KMS-11 (cell line): ENCODE measurements at regions not wholly inside any gene's neighbourhood (a gene's known extent, or its start where the extent isn't known, plus 50 kb on each side); places are given as distances from the start of the nearest gene placed in this dataset.

Experiments
- H2AFZ ChIP-seq: fragments of 200-600 bp; sonication (generic); 2 replicates; pipeline ENCODE4 v1.6.1; 2016; ENCODE audit warnings: antibody characterized with exemption, mixed run types, low read depth
- H3K27ac ChIP-seq: fragments of 200-600 bp; sonication (generic); 2 replicates; pipeline ENCODE4 v1.6.1; 2016; ENCODE audit warnings: mild to moderate bottlenecking, mixed run types
- H3K27me3 ChIP-seq: fragments of 200-600 bp; sonication (generic); 2 replicates; pipeline ENCODE4 v1.6.1; 2017; ENCODE audit warnings: mild to moderate bottlenecking, low read depth, mixed run types, moderate library complexity; ENCODE audit not compliant: insufficient read depth
- H3K36me3 ChIP-seq: fragments of 200-600 bp; sonication (generic); 2 replicates; pipeline ENCODE4 v1.6.1; 2017; ENCODE audit warnings: mild to moderate bottlenecking, mixed run types; ENCODE audit not compliant: insufficient read depth
- H3K4me1 ChIP-seq: fragments of 200-600 bp; sonication (generic); 2 replicates; pipeline ENCODE4 v1.6.1; 2016; ENCODE audit warnings: mild to moderate bottlenecking, low read depth, mixed run types; ENCODE audit not compliant: poor library complexity, severe bottlenecking
- H3K4me2 ChIP-seq: fragments of 200-600 bp; sonication (generic); 2 replicates; pipeline ENCODE4 v1.7.0; 2016; ENCODE audit warnings: mild to moderate bottlenecking, mixed run types
- H3K4me3 ChIP-seq: fragments of 200-600 bp; sonication (generic); IDR thresholded peaks from 2 replicates; pipeline ENCODE4 v1.6.1; 2017; ENCODE audit warnings: low read depth, low read length, mixed read lengths; ENCODE audit not compliant: insufficient read depth
- H3K79me2 ChIP-seq: fragments of 200-600 bp; sonication (generic); 2 replicates; pipeline ENCODE4 v1.6.1; 2016; ENCODE audit warnings: low read depth, mixed run types; ENCODE audit not compliant: insufficient read depth
- H3K9ac ChIP-seq: fragments of 200-600 bp; sonication (generic); 2 replicates; pipeline ENCODE4 v1.6.1; 2016; ENCODE audit warnings: mild to moderate bottlenecking, mixed run types
- H4K20me1 ChIP-seq: fragments of 200-600 bp; sonication (generic); 2 replicates; pipeline ENCODE4 v1.6.1; 2016; ENCODE audit warnings: mild to moderate bottlenecking, mixed run types; ENCODE audit not compliant: insufficient read depth
- CTCF ChIP-seq: fragments of 200-600 bp; sonication (generic); conservative IDR thresholded peaks from 2 replicates; pipeline ENCODE4 v1.6.1; 2017; ENCODE audit warnings: low read depth, mild to moderate bottlenecking, antibody characterized with exemption, low read length, moderate library complexity, mixed read lengths

- no peak overlapping the region for H3K9ac ChIP-seq
- H3K36me3 ChIP-seq, result no peaks in the 10 kb centered on the region
- H3K79me2 ChIP-seq, result no peaks in the 10 kb centered on the region
- no peaks in the 10 kb centered on the region for H3K27me3 ChIP-seq
- TF ChIP-seq CTCF, result no peak
- no peaks in the 10 kb centered on the region for H3K4me1 ChIP-seq
- H3K27ac ChIP-seq, result no peak overlapping the region
- H3K4me2 ChIP-seq, result no peak overlapping the region
- H4K20me1 ChIP-seq, result no peaks in the 10 kb centered on the region
- H2AFZ ChIP-seq, result no peak overlapping the region
- no peak overlapping the region for H3K4me3 ChIP-seq
These were observed 1060.7 kb downstream of the EFNA5 start for GRCh38 chr5:106610041-106610440.

GRCh38 chr5:106601620-106602019 is 1069.1 kb downstream of the EFNA5 start:
- H3K4me1 ChIP-seq, result no peaks in the 10 kb centered on the region
- no peak overlapping the region for H3K4me2 ChIP-seq
- no peak overlapping the region for H2AFZ ChIP-seq
- no peaks in the 10 kb centered on the region for H3K79me2 ChIP-seq
- no peak for TF ChIP-seq CTCF
- no peak overlapping the region for H3K9ac ChIP-seq
- H3K4me3 ChIP-seq, result no peak overlapping the region
- H3K27ac ChIP-seq, result no peak overlapping the region
- no peaks in the 10 kb centered on the region for H3K36me3 ChIP-seq
- H3K27me3 ChIP-seq, result no peaks in the 10 kb centered on the region
- H4K20me1 ChIP-seq, result no peaks in the 10 kb centered on the region

GRCh38 chr5:106600803-106601202 is 1069.9 kb downstream of the EFNA5 start:
- no peak overlapping the region for H2AFZ ChIP-seq
- no peak overlapping the region for H3K27ac ChIP-seq
- TF ChIP-seq CTCF, result no peak
- H3K4me1 ChIP-seq, result no peaks in the 10 kb centered on the region
- no peaks in the 10 kb centered on the region for H3K79me2 ChIP-seq
- H3K36me3 ChIP-seq, result no peaks in the 10 kb centered on the region
- H3K4me2 ChIP-seq, result no peak overlapping the region
- H3K27me3 ChIP-seq, result no peaks in the 10 kb centered on the region
- H3K4me3 ChIP-seq, result no peak overlapping the region
- no peaks in the 10 kb centered on the region for H4K20me1 ChIP-seq
- H3K9ac ChIP-seq, result no peak overlapping the region

- no peak overlapping the region for H3K4me3 ChIP-seq
- no peak for TF ChIP-seq CTCF
- no peaks in the 10 kb centered on the region for H4K20me1 ChIP-seq
- H2AFZ ChIP-seq, result no peak overlapping the region
- no peak overlapping the region for H3K27ac ChIP-seq
- no peaks in the 10 kb centered on the region for H3K36me3 ChIP-seq
- H3K4me1 ChIP-seq, result no peaks in the 10 kb centered on the region
- no peaks in the 10 kb centered on the region for H3K79me2 ChIP-seq
- H3K9ac ChIP-seq, result no peak overlapping the region
- no peak overlapping the region for H3K4me2 ChIP-seq
- H3K27me3 ChIP-seq, result no peaks in the 10 kb centered on the region
These were observed 1074.9 kb downstream of the EFNA5 start for GRCh38 chr5:106595864-106596263.

- Histone ChIP-seq H2AFZ (no peak overlapping the region), H3K9ac (no peak overlapping the region), H3K4me3 (no peak overlapping the region), H3K4me2 (no peak overlapping the region), H3K4me1 (no peaks in the 10 kb centered on the region), H3K27ac (no peak overlapping the region), H3K36me3 (no peaks in the 10 kb centered on the region), H3K79me2 (no peaks in the 10 kb centered on the region), H4K20me1 (no peaks in the 10 kb centered on the region), H3K27me3 (no peaks in the 10 kb centered on the region)
- TF ChIP-seq CTCF, result no peak
These were observed 1086.5 kb downstream of the EFNA5 start for GRCh38 chr5:106584268-106584667.
